ENCODE measurements at regions not wholly inside any gene's neighbourhood (a gene's known extent, or its start where the extent isn't known, plus 50 kb on each side); places are given as distances from the start of the nearest gene placed in this dataset.

GRCh38 chr10:33109384-33109783 is 151.4 kb upstream of the ITGB1 start:
- no peak for TF ChIP-seq CTCF (conservative IDR thresholded peaks at IDR 0.05; ENCODE audit: low read depth, low read length)
- no peak for TF ChIP-seq POLR2A (IDR thresholded peaks at IDR 0.05; ENCODE audit: low read depth, low read length)
